IMR-90 (cell line): ENCODE measurements at regions not wholly inside any gene's neighbourhood (a gene's known extent, or its start where the extent isn't known, plus 50 kb on each side); places are given as distances from the start of the nearest gene placed in this dataset.

Experiments used
- ATAC-seq: fragments of 200-7000 bp; cut with Tn5 transposase; 2 replicates; pipeline ENCODE4 v1.9.1; 2020; ENCODE audit warnings: low read depth, mild to moderate bottlenecking, moderate library complexity
- BruUV-seq: library from RNA; stranded (reverse); fragments of 400-500 nt; replicated peaks from 2 replicates; lab custom pipeline; 2021; lab: Mats Ljungman, UMichigan
- CTCF ChIA-PET: fragments of 300-600 bp; formaldehyde crosslinking; extraction: SDS; loops from one replicate; lab custom pipeline; 2021; ENCODE audit warnings: antibody characterized with exemption; lab: Yijun Ruan, JAX
- POLR2A ChIA-PET: fragments of 300-600 bp; sonication (Branson Sonifier 250); formaldehyde crosslinking; loops from one replicate; lab custom pipeline; 2022; ENCODE audit warnings: antibody characterized with exemption; ENCODE audit not compliant: unreplicated experiment; lab: Charles Lee
- DNase-seq: peaks from one replicate; pipeline ENCODE4 v3.0.0; 2013
- H2AFZ ChIP-seq: replicated peaks from 2 replicates; pipeline ENCODE3; 2013; ENCODE audit warnings: low read length, mild to moderate bottlenecking; ENCODE audit not compliant: poor library complexity
- H2AK5ac ChIP-seq: 2 replicates; pipeline ENCODE4 v1.6.1; 2013; ENCODE audit warnings: low read depth, low read length, inconsistent platforms
- H2AK9ac ChIP-seq: replicated peaks from 2 replicates; pipeline ENCODE3; 2013; ENCODE audit warnings: mild to moderate bottlenecking, low read depth, low read length, moderate library complexity; ENCODE audit not compliant: poor library complexity
- H2BK120ac ChIP-seq: 2 replicates; pipeline ENCODE4 v1.6.1; 2013; ENCODE audit warnings: low read depth, low read length, inconsistent platforms
- H2BK15ac ChIP-seq: 3 replicates; pipeline ENCODE4 v1.6.1; 2013; ENCODE audit warnings: low read depth, low read length, inconsistent platforms
- H2BK20ac ChIP-seq: 2 replicates; pipeline ENCODE4 v1.6.1; 2013; ENCODE audit warnings: low read depth, mild to moderate bottlenecking, inconsistent platforms, low read length, moderate library complexity
- H2BK5ac ChIP-seq: 2 replicates; pipeline ENCODE4 v1.6.1; 2013; ENCODE audit warnings: mild to moderate bottlenecking, low read depth, low read length, inconsistent platforms; ENCODE audit not compliant: poor library complexity, severe bottlenecking
- H3K14ac ChIP-seq: replicated peaks from 2 replicates; pipeline ENCODE4 v1.6.1; 2013; ENCODE audit warnings: low read depth, low read length, inconsistent platforms
- H3K18ac ChIP-seq: 2 replicates; pipeline ENCODE4 v1.6.1; 2013; ENCODE audit warnings: low read depth, low read length, control low read depth
- H3K23ac ChIP-seq: 2 replicates; pipeline ENCODE4 v1.6.1; 2013; ENCODE audit warnings: low read depth, low read length, inconsistent platforms
- H3K27ac ChIP-seq: 2 replicates; pipeline ENCODE4 v1.5.1; 2013; ENCODE audit warnings: mild to moderate bottlenecking, control low read depth, low read length; ENCODE audit not compliant: insufficient read depth
- H3K27me3 ChIP-seq: 2 replicates; pipeline ENCODE4 v1.6.1; 2013; ENCODE audit warnings: low read length; ENCODE audit not compliant: control insufficient read depth, insufficient read depth
- H3K36me3 ChIP-seq: 2 replicates; pipeline ENCODE4 v1.6.1; 2013; ENCODE audit warnings: low read length, mixed read lengths; ENCODE audit not compliant: control insufficient read depth, insufficient read depth
- H3K4ac ChIP-seq: 2 replicates; pipeline ENCODE4 v1.6.1; 2013; ENCODE audit warnings: low read depth, low read length, inconsistent platforms
- H3K4me1 ChIP-seq: 2 replicates; pipeline ENCODE4 v1.6.1; 2013; ENCODE audit warnings: low read length, mixed read lengths; ENCODE audit not compliant: control insufficient read depth, insufficient read depth
- H3K4me2 ChIP-seq: 2 replicates; pipeline ENCODE4 v1.6.1; 2013; ENCODE audit warnings: low read depth, mild to moderate bottlenecking, control low read depth, low read length, moderate library complexity
- H3K4me3 ChIP-seq: 2 replicates; pipeline ENCODE4 v1.5.1; 2013; ENCODE audit warnings: low read depth, mild to moderate bottlenecking, control low read depth, low read length, moderate library complexity; ENCODE audit not compliant: insufficient read depth
- H3K56ac ChIP-seq: 2 replicates; pipeline ENCODE4 v1.6.1; 2013; ENCODE audit warnings: low read length, inconsistent platforms; ENCODE audit not compliant: insufficient read depth; ENCODE audit errors: extremely low read depth
- H3K79me1 ChIP-seq, 2 experiments: 2 replicates each; pipeline ENCODE4 v1.6.1; 2013; ENCODE audit warnings: low read length in 2 of 2, inconsistent platforms in 1 of 2, low read depth in 1 of 2
- H3K9ac ChIP-seq: 2 replicates; pipeline ENCODE4 v1.6.1; 2013; ENCODE audit warnings: low read depth, low read length, control low read depth
- H3K9me1 ChIP-seq: 2 replicates; pipeline ENCODE4 v1.6.1; 2013; ENCODE audit warnings: low read length, inconsistent platforms; ENCODE audit not compliant: insufficient read depth
- H3K9me3 ChIP-seq: 2 replicates; pipeline ENCODE4 v1.6.1; 2013; ENCODE audit warnings: low read length; ENCODE audit not compliant: control insufficient read depth, insufficient read depth
- H4K20me1 ChIP-seq: 2 replicates; pipeline ENCODE4 v1.6.1; 2013; ENCODE audit warnings: low read length, inconsistent platforms; ENCODE audit not compliant: insufficient read depth
- H4K5ac ChIP-seq: 2 replicates; pipeline ENCODE4 v1.6.1; 2013; ENCODE audit warnings: mild to moderate bottlenecking, low read depth, low read length, control low read depth
- H4K8ac ChIP-seq, 2 experiments: 2 replicates each; pipeline ENCODE4 v1.6.1; 2013; ENCODE audit warnings: low read depth in 2 of 2, low read length in 2 of 2, control low read depth in 1 of 2, inconsistent platforms in 1 of 2
- H4K91ac ChIP-seq: 2 replicates; pipeline ENCODE4 v1.6.1; 2013; ENCODE audit warnings: low read depth, low read length, inconsistent platforms; ENCODE audit not compliant: insufficient read depth
- BHLHE40 ChIP-seq: fragments of 150-350 bp; IDR thresholded peaks from 2 replicates; pipeline ENCODE4 v1.6.1; 2016; ENCODE audit warnings: mild to moderate bottlenecking, low read depth, low read length
- CHD1 ChIP-seq: IDR thresholded peaks from 2 replicates; pipeline ENCODE4 v1.6.1; 2012; ENCODE audit warnings: low read depth, low read length, improper control_type of control experiment
- CTCF ChIP-seq: conservative IDR thresholded peaks from 2 replicates; pipeline ENCODE4 v1.5.1; 2012; ENCODE audit warnings: mild to moderate bottlenecking, low read depth, low read length, improper control_type of control experiment
- FOS ChIP-seq: fragments of 150-350 bp; IDR thresholded peaks from 2 replicates; pipeline ENCODE4 v1.6.1; 2016; ENCODE audit warnings: low read depth, low read length
- MAFK ChIP-seq: IDR thresholded peaks from 2 replicates; pipeline ENCODE4 v1.6.1; 2012; ENCODE audit warnings: low read depth, low read length, improper control_type of control experiment
- NFE2L2 ChIP-seq: fragments of 150-350 bp; IDR thresholded peaks from 2 replicates; pipeline ENCODE4 v1.6.1; 2016; ENCODE audit warnings: low read depth, mild to moderate bottlenecking, low read length
- POLR2A ChIP-seq: IDR thresholded peaks from 2 replicates; pipeline ENCODE4 v1.6.1; 2012; ENCODE audit warnings: mild to moderate bottlenecking, low read depth, low read length
- RAD21 ChIP-seq: IDR thresholded peaks from 2 replicates; pipeline ENCODE4 v1.6.1; 2012; ENCODE audit warnings: low read length, improper control_type of control experiment
- RCOR1 ChIP-seq: IDR thresholded peaks from 2 replicates; pipeline ENCODE4 v1.6.1; 2012; ENCODE audit warnings: mild to moderate bottlenecking, low read length, improper control_type of control experiment; ENCODE audit not compliant: insufficient replicate concordance
- RFX5 ChIP-seq: IDR thresholded peaks from 2 replicates; pipeline ENCODE4 v1.8.0; 2012; ENCODE audit warnings: low read depth, mild to moderate bottlenecking, low read length, moderate library complexity
- WGBS, 2 experiments: methylation state at CpG; one replicate each; pipeline versions ENCODE4 v1.1.5 to v1.1.7; 2013; ENCODE audit warnings: missing lambda C conversion rate in 2 of 2; ENCODE audit not compliant: insufficient read length in 1 of 2; ENCODE audit errors: extremely low coverage in 2 of 2; 5-methylcytosine and 5-hydroxymethylcytosine counted together
- dilution Hi-C: fragments of 300-500 bp; cut with HindIII; formaldehyde crosslinking; loops from one replicate; pipeline ENCODE4 v1.14.3; 2018; ENCODE audit warnings: low sequenced_read_pairs; ENCODE audit not compliant: unreplicated experiment
- in situ Hi-C: fragments of 300-500 bp; cut with MboI; formaldehyde crosslinking; loops from 3 replicates; pipeline ENCODE4 v1.14.3; 2019; ENCODE audit warnings: low sequenced_read_pairs, inconsistent platforms, mixed read lengths
- intact Hi-C: fragments of 100-400 bp; cut with micrococcal nuclease; formaldehyde crosslinking; loops from 2 replicates; pipeline ENCODE4 v1.10.0; 2022
- TF ChIP-seq, protein P1 (sequence below): fragments of 150-350 bp; IDR thresholded peaks from 2 replicates; pipeline ENCODE4 v1.6.1; 2017; ENCODE audit warnings: mild to moderate bottlenecking, antibody characterized with exemption, low read length, low read depth
- TF ChIP-seq, protein P2 (sequence below): fragments of 150-350 bp; IDR thresholded peaks from 2 replicates; pipeline ENCODE4 v1.6.1; 2016; ENCODE audit warnings: low read depth, mild to moderate bottlenecking, low read length, moderate library complexity, borderline replicate concordance

- in situ Hi-C loops, result no loop called here
- Histone ChIP-seq H3K4me3 (no peak overlapping the region), H3K4ac (no peak overlapping the region), H2BK20ac (no peak overlapping the region), H3K9ac (no peak overlapping the region), H3K18ac (no peak overlapping the region), H3K4me2 (no peak overlapping the region), H4K91ac (no peak overlapping the region), H4K5ac (no peak overlapping the region), H4K20me1 (no peaks in the 10 kb centered on the region), H3K4me1 (no peaks in the 10 kb centered on the region), H3K9me3 (no peaks in the 10 kb centered on the region), H3K56ac (no peak overlapping the region), H2AK9ac (no peak overlapping the region), H3K23ac (no peak overlapping the region), H3K9me1 (no peaks in the 10 kb centered on the region), H2AFZ (no peak overlapping the region), H3K27me3 (no peaks in the 10 kb centered on the region), H3K27ac (no peak overlapping the region), H4K8ac (no peak overlapping the region), H2BK5ac (no peak overlapping the region), H2BK120ac (no peak overlapping the region), H3K79me1 (no peaks in the 10 kb centered on the region), H2AK5ac (no peak overlapping the region), H2BK15ac (no peak overlapping the region), H3K14ac (no peak overlapping the region), H3K36me3 (no peaks in the 10 kb centered on the region)
- dilution Hi-C loops, result no loop called here
- POLR2A ChIA-PET, result no interaction called here
- ATAC-seq, result no peak
- CTCF ChIA-PET, result no interaction called here
- no TSS peak for BruUV-seq
- WGBS, 2 experiments, result no CpG with 5 or more reads among the region's 2 CpGs
- no peak for TF ChIP-seq BHLHE40
- TF ChIP-seq, protein P1, sequence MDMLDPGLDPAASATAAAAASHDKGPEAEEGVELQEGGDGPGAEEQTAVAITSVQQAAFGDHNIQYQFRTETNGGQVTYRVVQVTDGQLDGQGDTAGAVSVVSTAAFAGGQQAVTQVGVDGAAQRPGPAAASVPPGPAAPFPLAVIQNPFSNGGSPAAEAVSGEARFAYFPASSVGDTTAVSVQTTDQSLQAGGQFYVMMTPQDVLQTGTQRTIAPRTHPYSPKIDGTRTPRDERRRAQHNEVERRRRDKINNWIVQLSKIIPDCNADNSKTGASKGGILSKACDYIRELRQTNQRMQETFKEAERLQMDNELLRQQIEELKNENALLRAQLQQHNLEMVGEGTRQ, result no peak
- TF ChIP-seq RFX5, result no peak
- TF ChIP-seq RAD21, result no peak
- TF ChIP-seq FOS, result no peak
- TF ChIP-seq POLR2A, result no peak
- TF ChIP-seq CTCF, result no peak
- TF ChIP-seq, protein P2, sequence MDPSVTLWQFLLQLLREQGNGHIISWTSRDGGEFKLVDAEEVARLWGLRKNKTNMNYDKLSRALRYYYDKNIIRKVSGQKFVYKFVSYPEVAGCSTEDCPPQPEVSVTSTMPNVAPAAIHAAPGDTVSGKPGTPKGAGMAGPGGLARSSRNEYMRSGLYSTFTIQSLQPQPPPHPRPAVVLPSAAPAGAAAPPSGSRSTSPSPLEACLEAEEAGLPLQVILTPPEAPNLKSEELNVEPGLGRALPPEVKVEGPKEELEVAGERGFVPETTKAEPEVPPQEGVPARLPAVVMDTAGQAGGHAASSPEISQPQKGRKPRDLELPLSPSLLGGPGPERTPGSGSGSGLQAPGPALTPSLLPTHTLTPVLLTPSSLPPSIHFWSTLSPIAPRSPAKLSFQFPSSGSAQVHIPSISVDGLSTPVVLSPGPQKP, result no peak
- TF ChIP-seq MAFK, result no peak
- no peak for TF ChIP-seq CHD1
- no peak for TF ChIP-seq NFE2L2
- TF ChIP-seq RCOR1, result no peak
- intact Hi-C loops, result no loop called here
- no peak for DNase-seq
Measured at GRCh38 chrX:121172703-121173102, 125.3 kb downstream of the GLUD2 start.
